NOMO-1 treated with dmso at 0.1 percent for 144 hours (cell line): ENCODE measurements at regions not wholly inside any gene's neighbourhood (a gene's known extent, or its start where the extent isn't known, plus 50 kb on each side); places are given as distances from the start of the nearest gene placed in this dataset.

Source experiments
- DNase-seq: peaks from one replicate; lab custom pipeline; 2025; ENCODE audit not compliant: unreplicated experiment; lab: John Stamatoyannopoulos, UW

DNA sequence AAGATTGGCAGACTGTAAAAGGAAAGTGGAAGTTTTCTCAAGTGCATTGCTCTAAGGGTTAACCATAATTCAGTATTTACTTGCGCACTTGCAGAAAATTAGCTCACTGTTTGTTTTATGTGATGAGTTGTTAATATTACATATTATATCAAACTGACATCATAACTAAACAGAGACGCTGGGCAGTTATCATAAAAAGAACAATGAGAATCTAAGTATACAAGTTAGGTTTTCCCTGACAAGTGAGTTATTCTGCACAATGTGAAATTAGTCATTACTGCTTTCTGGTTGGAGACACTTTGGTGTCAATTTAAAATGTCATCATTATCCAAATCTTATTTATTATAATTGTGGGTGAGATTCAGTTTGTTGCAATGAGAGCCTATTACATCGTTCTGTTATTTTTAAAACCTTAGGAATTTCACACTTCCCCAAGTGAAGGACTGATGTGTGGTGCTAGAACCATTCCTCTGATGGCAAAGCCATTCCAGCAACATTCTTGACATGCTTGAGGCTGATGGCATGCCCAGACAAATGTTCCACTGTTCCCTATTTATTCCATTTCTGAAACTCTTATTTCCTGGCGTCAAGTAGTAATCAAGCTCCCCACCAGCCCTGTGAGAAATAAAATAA is 90.1 kb upstream of the FLRT2 start:
- no peak for DNase-seq

DNA sequence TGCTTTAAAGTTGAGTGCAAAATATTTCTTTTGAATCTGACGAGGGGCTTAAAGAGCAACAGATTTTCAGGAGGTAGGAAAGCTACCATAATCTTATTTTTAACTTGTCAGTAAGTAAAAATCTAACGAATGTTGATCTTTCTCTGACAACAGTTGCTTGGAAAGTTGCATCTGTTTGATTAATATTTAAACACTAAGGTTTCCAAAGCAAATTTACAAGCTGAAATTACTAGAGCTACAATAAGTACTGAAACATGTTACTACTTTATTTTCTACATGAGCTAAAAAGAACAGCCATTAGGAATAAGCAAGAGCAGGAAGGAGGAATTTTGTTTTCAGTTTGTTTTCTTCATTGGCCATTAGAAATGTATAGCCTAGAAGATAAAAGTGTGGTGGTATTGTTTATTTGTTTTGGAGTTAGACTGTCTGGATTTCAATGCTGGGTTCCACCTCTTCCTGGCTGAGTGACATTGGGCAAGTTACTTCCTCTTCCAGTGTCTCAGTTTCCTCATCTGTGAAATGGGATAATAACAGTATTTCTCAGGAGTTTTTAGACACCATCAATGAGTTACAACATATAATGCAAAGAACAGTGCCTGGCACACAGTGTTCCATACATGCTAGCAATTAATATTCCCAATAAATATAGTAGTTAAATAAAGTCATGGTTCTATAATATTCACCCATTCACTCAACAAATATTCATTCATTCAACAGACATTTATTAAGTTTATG is 87.9 kb upstream of the FLRT2 start:
- DNase-seq = no peak

DNA sequence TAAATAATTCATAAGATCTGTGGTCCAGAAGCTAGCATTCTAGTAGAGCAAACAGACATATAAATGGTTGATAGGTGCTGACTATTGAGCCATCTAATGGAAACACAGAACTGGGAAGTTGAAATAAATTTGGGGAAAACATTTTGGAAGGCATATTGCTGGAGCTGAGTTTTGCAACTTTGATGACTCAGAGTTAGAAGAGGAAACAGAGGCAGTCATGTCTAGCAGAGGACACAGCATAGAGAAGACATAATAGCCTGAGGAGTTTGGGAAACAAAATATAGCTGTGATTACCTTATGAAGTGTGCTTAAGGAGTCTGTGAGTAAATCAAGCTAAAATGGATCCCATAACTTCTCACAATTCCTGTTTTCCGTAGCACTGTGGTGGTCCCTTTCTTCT is 86.9 kb upstream of the FLRT2 start:
- no peak for DNase-seq

GRCh38 chr14:85444635-85445034 is 85.3 kb upstream of the FLRT2 start:
- no peak for DNase-seq

DNA sequence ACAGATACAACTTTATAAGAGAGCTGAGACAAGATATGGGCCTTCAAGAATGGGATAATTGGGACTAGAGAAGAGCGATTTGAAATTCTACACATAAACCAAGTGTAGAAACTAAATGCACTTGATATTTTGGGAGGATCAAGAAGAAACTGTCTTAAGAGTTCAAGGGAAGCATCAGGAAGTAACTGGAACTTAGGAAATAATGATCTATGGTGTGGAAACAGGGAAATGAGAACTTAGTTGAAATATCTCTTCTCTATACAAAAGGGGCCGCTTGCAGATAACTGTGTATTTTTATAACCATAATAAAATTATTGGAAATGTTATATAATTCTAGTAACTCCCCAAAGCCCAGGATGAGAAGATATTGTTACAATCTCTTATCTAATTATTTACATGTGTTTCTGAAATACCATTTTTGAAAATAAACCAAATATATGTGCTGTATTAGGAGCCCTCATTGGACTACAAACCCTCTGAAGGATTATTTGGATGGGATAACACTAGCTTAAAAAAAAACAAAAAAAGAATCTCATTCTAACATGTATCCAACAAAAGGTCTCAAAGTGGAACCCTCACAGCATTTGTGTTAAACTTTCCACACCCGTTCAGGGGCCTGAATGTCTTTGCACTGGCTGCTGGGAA is 84.7 kb upstream of the FLRT2 start:
- DNase-seq = no peak

DNA sequence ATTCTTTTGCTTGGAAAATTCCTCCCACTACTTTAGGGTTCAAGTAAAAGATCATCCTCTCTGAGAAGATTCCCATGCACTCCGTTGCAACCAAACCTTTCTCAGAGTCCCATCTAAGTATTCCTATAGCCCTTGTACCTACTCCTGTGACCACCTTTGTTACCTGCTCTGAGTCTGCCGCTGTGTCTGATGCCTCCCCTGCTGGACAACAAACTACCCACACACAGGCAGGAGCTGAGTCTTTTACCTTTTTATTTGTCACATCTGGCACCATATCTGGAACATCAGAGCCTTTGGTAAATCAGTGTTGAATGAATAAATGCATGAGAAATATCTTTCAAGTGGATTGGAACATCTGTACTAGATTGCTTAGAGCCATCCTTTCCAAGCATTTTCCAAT is 82.1 kb upstream of the FLRT2 start:
- DNase-seq = no peak

- DNase-seq = no peak
These were observed 78.5 kb upstream of the FLRT2 start for GRCh38 chr14:85451421-85451820.

GRCh38 chr14:85453401-85454225 is 76.3 kb upstream of the FLRT2 start:
- no peak for DNase-seq

- DNase-seq = no peak
These were observed 75.6 kb upstream of the FLRT2 start for GRCh38 chr14:85454226-85454813.

DNA sequence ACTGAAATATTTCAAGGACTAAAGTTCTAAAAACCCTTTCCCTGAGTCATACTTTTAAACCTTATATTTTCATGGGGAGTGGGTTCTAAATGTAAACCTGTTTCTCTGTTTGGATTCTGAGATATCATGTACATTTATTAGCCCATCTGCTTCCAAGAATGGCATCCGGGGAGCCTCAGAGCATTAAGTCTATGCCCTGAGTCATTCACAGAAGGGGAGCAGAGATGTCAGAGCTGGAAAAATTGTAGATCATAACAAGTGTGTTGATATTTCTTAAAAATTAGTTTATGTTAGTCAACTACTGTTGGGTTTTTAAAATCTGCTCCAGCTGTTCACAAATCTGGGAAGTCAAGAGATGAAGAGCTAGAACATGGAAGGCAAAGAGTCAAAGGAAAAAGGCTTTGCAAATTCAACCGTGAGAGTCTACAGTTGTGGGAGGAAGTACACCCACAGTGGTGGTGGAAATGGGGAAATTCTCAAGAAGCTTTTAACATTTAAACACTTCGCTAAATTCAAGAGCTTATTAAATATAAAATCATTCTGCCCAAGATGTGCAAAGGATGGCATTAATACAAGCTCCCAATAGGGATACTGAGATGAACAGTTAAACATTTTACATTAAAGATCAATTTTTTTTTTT is 70.5 kb upstream of the FLRT2 start:
- DNase-seq = no peak

DNA sequence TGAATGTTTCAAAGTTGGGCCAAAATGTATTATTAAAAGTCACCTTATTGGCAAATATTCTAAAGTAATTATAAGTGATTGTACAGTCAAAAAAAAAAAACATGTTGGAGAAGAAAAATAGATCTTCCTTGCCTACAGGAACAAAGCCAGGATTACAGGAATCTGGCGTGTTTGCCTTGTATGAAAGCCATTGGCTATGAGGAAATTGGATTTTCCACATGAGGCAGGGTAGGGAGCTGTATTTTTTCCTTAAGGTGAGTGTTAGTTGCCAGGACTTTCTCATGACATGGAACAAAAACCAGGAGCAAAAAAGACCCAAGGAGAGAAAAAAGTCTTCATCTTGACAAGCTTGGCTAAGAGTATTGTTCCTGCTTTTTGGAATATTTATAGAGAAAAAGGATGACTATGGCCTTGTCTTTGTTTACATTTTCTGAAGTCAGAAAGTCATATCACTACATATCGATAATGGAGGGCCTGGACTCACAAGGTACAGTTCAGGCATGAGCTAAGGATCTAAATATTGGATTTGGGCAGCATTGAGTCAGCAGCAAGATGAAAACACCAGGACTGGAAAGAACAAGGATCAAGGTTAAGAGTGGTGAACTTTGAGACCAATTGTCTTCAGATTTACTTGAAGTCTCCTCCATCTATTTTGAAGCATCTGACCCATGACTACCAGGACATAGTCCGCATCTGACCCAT is 68.4 kb upstream of the FLRT2 start:
- DNase-seq = no peak

DNA sequence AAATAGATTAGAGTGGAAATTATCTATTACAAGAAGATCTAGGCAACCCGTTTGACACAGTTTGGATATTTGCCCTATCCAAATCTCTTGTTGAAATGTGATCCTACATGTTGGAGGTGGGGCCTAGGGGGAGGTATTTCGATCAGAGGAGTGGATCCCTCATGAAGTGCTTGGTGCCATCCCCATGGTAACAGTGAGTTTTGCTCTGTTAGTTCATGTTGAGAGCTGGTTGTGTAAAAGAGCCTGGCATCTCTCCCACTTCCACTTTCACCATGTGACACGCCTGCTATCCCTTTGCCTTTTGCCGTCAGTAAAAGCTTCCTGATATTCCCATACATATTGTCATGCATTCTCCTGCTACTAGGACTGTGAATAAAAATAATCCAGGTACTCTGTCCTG is 66.4 kb upstream of the FLRT2 start:
- DNase-seq = no peak

DNA sequence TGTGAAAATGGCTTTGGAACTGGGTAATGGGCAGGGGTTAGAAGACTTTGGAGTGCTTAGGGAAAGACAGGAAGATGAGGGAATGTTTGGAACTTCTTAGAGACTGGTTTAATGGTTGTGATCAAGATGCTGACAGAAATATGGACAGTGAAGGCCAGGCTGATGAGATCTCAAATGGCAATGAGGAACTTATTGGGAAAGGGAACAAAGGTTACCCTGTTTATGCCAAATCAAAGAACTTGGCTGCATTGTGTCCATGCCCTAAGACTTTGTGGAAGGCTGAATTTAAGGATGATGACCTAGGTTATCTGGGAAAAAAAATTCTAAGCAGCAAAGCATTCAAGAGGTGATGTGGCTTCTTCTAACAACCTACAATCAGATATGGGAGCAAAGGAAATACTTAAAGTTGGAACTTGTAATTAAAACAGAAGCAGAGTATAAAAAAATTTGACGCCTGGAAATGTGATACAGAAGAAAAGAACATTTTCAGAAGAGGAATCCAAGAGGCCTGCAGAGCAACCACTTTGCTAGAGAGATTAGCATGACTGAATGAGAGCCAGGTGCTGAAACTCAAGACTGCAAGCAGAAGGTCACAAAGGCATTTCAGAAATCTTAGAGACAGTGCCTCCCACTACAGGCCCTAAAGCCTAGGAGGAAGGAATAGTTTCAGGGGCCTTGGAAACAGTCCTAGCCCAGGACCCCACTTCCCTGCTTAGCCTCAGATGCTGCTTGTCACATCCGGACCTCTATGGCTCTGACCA is 65.6 kb upstream of the FLRT2 start:
- DNase-seq = no peak

DNA sequence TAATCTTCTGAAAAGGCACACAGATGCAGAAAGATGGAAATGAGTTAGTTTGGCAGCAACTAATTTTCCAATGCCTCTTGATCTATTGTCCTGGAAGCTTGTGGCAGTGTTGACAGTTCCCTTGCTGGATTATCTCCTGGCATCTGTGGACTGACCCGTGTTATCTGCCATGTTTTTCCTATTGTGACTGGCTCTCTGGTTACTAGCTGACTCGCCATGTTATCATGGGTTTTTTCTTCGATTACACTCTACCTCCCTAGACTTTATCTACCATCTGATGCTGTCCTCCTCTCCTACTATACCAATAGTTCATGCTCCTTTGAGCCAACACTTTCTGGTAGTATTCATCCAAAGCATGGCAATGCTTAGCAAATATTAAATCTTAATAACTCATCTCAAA is 63.3 kb upstream of the FLRT2 start:
- DNase-seq = no peak

DNA sequence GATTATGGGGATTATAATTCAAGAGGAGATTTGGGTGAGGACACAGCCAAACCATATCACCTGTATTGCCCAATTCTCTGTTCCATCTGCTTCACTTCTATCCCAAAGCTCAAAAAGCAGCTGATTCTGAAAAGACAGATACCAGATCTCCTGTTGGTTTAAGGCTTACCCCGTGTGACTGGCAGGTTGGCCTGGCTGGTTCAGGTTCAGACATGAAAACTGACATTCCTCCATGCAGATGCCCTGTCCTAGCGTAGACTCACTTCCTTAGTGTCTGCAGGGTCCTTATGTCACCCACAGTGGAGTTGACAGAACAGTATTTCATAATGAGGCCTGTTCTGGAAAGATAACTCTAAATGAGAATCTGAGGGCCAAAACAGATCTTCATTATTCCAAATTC is 61.1 kb upstream of the FLRT2 start:
- no peak for DNase-seq

GRCh38 chr14:85471156-85471555 is 58.8 kb upstream of the FLRT2 start:
- no peak for DNase-seq

DNA sequence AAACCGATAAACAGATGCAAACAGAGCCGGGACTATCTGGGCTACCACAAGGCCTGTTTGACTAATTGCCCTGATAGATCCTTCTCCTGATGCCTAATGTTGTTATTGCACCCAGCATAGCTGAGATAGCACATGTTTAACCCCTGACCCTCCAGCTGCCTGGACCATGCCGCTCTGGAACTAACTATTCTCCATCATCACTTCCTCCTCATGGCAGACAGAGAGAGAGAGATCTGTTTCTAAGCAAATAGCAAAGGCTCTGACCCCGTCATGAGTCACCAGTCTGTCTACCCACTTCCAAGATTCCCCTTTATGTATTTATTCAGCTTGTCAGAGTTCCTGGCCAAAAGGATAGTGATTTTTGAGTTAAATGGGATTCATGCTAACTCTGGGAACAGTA is 58.2 kb upstream of the FLRT2 start:
- no peak for DNase-seq

DNA sequence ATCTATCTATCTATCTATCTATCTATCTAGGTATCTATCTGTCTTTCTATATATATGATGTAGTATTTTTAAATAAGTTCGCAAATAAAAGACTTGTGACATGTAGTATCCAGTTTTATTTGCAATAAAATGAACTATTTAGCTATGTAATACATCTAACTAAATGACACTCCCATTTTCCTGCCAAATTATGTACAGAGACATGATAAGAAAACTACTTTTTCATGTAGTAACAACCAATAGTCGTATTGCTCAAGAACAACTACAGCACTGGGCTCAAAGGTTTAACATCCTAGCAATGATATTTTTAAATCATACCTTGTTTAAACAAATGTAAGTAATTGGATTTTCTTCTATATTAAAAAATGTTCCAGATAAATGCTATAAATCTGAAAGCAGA is 55.5 kb upstream of the FLRT2 start:
- no peak for DNase-seq

DNA sequence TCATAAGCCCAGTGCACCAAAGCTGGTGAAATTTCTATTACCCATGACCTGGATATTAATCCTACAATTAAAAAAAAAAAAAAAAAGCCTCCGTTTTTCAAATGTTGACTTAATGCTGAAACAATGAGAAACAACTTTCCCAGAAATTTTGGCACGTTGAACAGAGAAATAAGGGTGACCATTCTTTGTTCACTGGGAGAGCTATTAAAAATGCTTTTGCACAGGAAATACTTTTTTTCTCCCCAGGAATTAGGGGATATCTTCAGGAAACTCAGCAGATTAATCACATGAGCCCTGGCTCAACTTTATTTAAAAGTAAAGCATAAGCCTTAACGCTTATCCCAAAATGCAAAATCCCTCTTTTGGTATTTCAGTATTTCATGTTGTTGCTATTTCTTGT is 54.8 kb upstream of the FLRT2 start:
- no peak for DNase-seq
